GM12878 (cell line): ENCODE measurements at regions not wholly inside any gene's neighbourhood (a gene's known extent, or its start where the extent isn't known, plus 50 kb on each side); places are given as distances from the start of the nearest gene placed in this dataset.

Source experiments
- ATAC-seq: fragments of 200-7000 bp; cut with Tn5 transposase; 3 replicates; pipeline ENCODE4 v1.9.1; 2020; ENCODE audit warnings: mild to moderate bottlenecking, moderate library complexity
- BruUV-seq: library from RNA; stranded (reverse); fragments of 400-500 nt; replicated peaks from 2 replicates; lab custom pipeline; 2021; lab: Mats Ljungman, UMichigan
- CTCF ChIA-PET: fragments of 300-600 bp; sonication (Branson Sonifier 250); formaldehyde crosslinking; extraction: SDS; loops from one replicate; lab custom pipeline; 2021; ENCODE audit warnings: inconsistent platforms; lab: Yijun Ruan, JAX
- POLR2A ChIA-PET: fragments of 350-600 bp; formaldehyde crosslinking; extraction: SDS; loops from one replicate; lab custom pipeline; 2021; ENCODE audit warnings: inconsistent platforms; lab: Charles Lee
- RAD21 ChIA-PET: fragments of 300-600 bp; sonication (Branson Sonifier 250); formaldehyde crosslinking; loops from one replicate; lab custom pipeline; 2023; ENCODE audit warnings: antibody characterized with exemption; ENCODE audit not compliant: unreplicated experiment; lab: Charles Lee
- SMC1A ChIA-PET: fragments of 300-600 bp; sonication (Branson Sonifier 250); formaldehyde crosslinking; loops from one replicate; lab custom pipeline; 2023; ENCODE audit not compliant: unreplicated experiment, uncharacterized antibody; lab: Charles Lee
- DNase-seq: peaks from one replicate; pipeline ENCODE4 v3.0.0-alpha.2; 2011; ENCODE audit warnings: low read depth, low spot score
- FAIRE-seq: peaks from 3 replicates; lab custom pipeline; 2011; peaks lifted over from hg19 to GRCh38; lab: Jason Lieb, UNC
- H2AFZ ChIP-seq: 2 replicates; pipeline ENCODE4 v1.6.0; 2011; ENCODE audit warnings: low read depth, low read length, control low read depth; ENCODE audit not compliant: control insufficient read depth
- H3K27ac ChIP-seq: 2 replicates; pipeline ENCODE4 v1.5.1; 2011; ENCODE audit warnings: control low read depth; ENCODE audit not compliant: control insufficient read depth, insufficient read depth
- H3K27me3 ChIP-seq, 2 experiments: replicated peaks in 1 of 2; 2 replicates each; pipeline versions ENCODE4 v1.6.0 to v1.6.1; 2011; ENCODE audit warnings: low read length in 1 of 2; ENCODE audit not compliant: control insufficient read depth in 2 of 2, insufficient read depth in 2 of 2
- H3K36me3 ChIP-seq, 2 experiments: 2 replicates each; pipeline ENCODE4 v1.5.1; 2011; ENCODE audit warnings: low read length in 1 of 2; ENCODE audit not compliant: control insufficient read depth in 2 of 2, insufficient read depth in 2 of 2
- H3K4me1 ChIP-seq: 2 replicates; pipeline ENCODE4 v1.6.1; 2011; ENCODE audit warnings: mild to moderate bottlenecking, low read length, moderate library complexity, mixed read lengths; ENCODE audit not compliant: control insufficient read depth, insufficient read depth
- H3K4me2 ChIP-seq: 2 replicates; pipeline ENCODE4 v1.6.0; 2011; ENCODE audit warnings: control low read depth; ENCODE audit not compliant: control insufficient read depth, insufficient read depth
- H3K4me3 ChIP-seq: fragments of 200-600 bp; sonication (generic); 2 replicates; pipeline ENCODE4 v1.5.1; 2016
- H3K79me2 ChIP-seq: 2 replicates; pipeline ENCODE4 v1.6.0; 2011; ENCODE audit warnings: low read length; ENCODE audit not compliant: control insufficient read depth, insufficient read depth
- H3K9ac ChIP-seq: 2 replicates; pipeline ENCODE4 v1.8.0; 2011; ENCODE audit warnings: low read length, control low read depth, mixed read lengths; ENCODE audit not compliant: control insufficient read depth, insufficient read depth
- H3K9me3 ChIP-seq: replicated peaks from 3 replicates; pipeline ENCODE4 v1.5.1; 2011; ENCODE audit warnings: mild to moderate bottlenecking, low read length; ENCODE audit not compliant: control insufficient read depth, insufficient read depth
- H4K20me1 ChIP-seq: 2 replicates; pipeline ENCODE4 v1.6.0; 2011; ENCODE audit not compliant: control insufficient read depth, insufficient read depth
- CBX3 ChIP-seq: fragments of 200-600 bp; sonication (generic); IDR thresholded peaks from 2 replicates; pipeline ENCODE4 v1.6.1; 2016; ENCODE audit warnings: low read depth, borderline replicate concordance
- IRF4 ChIP-seq: IDR thresholded peaks from 2 replicates; pipeline ENCODE4 v1.6.1; 2011; ENCODE audit warnings: low read depth, low read length
- KAT2A ChIP-seq: conservative IDR thresholded peaks from 2 replicates; pipeline ENCODE4 v1.6.1; 2011; ENCODE audit warnings: low read depth, low read length; ENCODE audit not compliant: control insufficient read depth
- MEF2B ChIP-seq: fragments of 450-650 bp; IDR thresholded peaks from 2 replicates; pipeline ENCODE4 v1.6.1; 2018; ENCODE audit warnings: mild to moderate bottlenecking, moderate library complexity; ENCODE audit not compliant: partially characterized antibody, poor library complexity, severe bottlenecking
- NFYA ChIP-seq: IDR thresholded peaks from 2 replicates; pipeline ENCODE4 v1.6.1; 2011; ENCODE audit warnings: low read depth, mild to moderate bottlenecking, low read length, improper control_type of control experiment, borderline replicate concordance
- PML ChIP-seq: IDR thresholded peaks from 2 replicates; pipeline ENCODE4 v1.6.1; 2012; ENCODE audit warnings: low read length, inconsistent platforms
- STAT1 ChIP-seq: fragments of 450-650 bp; conservative IDR thresholded peaks from 2 replicates; pipeline ENCODE4 v1.6.1; 2014; ENCODE audit warnings: antibody characterized with exemption, mild to moderate bottlenecking
- ZBTB11 ChIP-seq: fragments of 450-650 bp; formaldehyde crosslinking; IDR thresholded peaks from 2 replicates; pipeline ENCODE4 v1.5.0; 2022; ENCODE audit warnings: mild to moderate bottlenecking, missing genetic modification characterization
- ZNF24 ChIP-seq: fragments of 450-650 bp; IDR thresholded peaks from 2 replicates; pipeline ENCODE4 v1.6.1; 2017; ENCODE audit warnings: antibody characterized with exemption, mild to moderate bottlenecking
- ZNF687 ChIP-seq: fragments of 450-650 bp; IDR thresholded peaks from 2 replicates; pipeline ENCODE4 v1.6.1; 2017; ENCODE audit warnings: mild to moderate bottlenecking, moderate library complexity
- WGBS: methylation state at CpG from one replicate; pipeline ENCODE4 v1.1.6; 2016; ENCODE audit warnings: low lambda C conversion rate; ENCODE audit not compliant: insufficient replicate concordance, insufficient coverage; ENCODE audit errors: missing lambda C conversion rate; 5-methylcytosine and 5-hydroxymethylcytosine counted together
- in situ Hi-C: fragments of 300-500 bp; cut with MboI; formaldehyde crosslinking; loops from 9 replicates; pipeline ENCODE4 v1.14.3; 2018; ENCODE audit warnings: mixed read lengths
- intact Hi-C: fragments of 100-400 bp; cut with micrococcal nuclease; formaldehyde crosslinking; loops from one replicate; pipeline ENCODE4 v1.14.2; 2022; ENCODE audit not compliant: unreplicated experiment

DNA sequence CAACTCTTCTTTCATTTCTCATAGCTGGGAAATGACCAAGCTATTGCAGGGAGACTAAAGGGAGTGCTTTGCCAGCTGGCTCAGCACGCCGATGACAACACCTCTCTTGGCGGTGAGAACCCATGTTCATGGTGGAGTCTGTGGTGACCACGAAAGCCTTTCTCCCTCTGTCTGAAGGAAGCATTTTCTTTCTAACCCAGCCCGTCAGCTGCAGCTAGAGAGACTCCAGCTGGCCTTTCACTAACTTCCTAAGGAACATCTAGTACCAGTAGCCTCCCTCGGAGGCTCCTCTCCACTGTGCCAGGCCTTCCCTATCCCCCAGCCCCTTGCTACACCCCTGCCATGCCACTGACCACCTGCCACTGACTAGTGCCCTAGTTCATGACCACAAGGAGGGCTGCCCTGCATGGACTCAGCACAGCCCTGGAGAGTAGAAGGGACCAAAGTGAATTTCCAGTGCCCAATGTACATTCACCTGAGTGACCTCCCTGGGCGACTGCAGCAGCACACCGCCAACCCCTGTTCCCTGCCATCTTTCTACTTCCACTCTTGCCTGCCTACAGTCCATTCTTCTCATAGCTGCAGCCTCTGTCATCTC, 81.3 kb downstream of the CBLN1 start (continued):
- TF ChIP-seq ZNF687, result no peak

DNA sequence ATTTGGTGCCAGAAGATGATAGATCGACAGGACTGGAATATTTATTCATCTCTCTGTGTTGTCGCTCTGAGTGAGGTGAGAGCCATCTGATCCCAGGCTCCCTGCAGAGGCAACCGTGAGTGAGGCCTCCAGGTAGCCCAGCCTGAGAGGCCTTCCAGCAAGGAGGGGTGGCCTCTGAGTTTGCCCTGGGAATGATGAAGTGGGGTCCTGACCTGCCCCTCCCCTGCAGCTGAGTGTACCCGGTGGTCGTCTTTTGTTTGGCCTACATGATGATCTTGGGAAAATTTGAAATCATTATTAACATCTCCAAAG, 86.4 kb downstream of the CBLN1 start:
- TF ChIP-seq IRF4 (no peak), KAT2A (no peak), ZBTB11 (CRISPR knock-in tag) (no peak), ZNF24 (no peak), PML (no peak), MEF2B (no peak), CBX3 (no peak), NFYA (no peak), STAT1 (no peak)
- TF ChIP-seq, all 136 proteins: peak for 0
- ChIA-PET SMC1A (no interaction called here), CTCF (no interaction called here), POLR2A (no interaction called here), RAD21 (no interaction called here)
- no peak for DNase-seq
- Histone ChIP-seq H3K4me2 (no peak overlapping the region), H3K9me3 (no peaks in the 10 kb centered on the region), H3K27ac (no peak overlapping the region), H3K79me2 (no peaks in the 10 kb centered on the region), H3K36me3 (no peaks in the 10 kb centered on the region), H3K9ac (no peak overlapping the region), H4K20me1 (no peaks in the 10 kb centered on the region), H3K4me1 (no peaks in the 10 kb centered on the region), H2AFZ (no peak overlapping the region), H3K27me3 (no peaks in the 10 kb centered on the region), H3K4me3 (no peak overlapping the region)
- no peak for FAIRE-seq
- intact Hi-C loops, result no loop called here
- in situ Hi-C loops, result no loop called here
- no TSS peak for BruUV-seq
- WGBS, result 24% methylated on average over 5 of the region's 5 CpGs
- no peak for ATAC-seq
